Body of pancreas (tissue), 4 donors: ENCODE measurements at regions not wholly inside any gene's neighbourhood (a gene's known extent, or its start where the extent isn't known, plus 50 kb on each side); places are given as distances from the start of the nearest gene placed in this dataset.

ENCODE experiments used
- CTCF ChIP-seq, 7 experiments: fragments of 450-650 bp in 4 of 7; fragments of 200-600 bp in 3 of 7; sonication (generic) in 3 of 7; IDR thresholded peaks; one replicate each; pipeline ENCODE4 v1.5.1; 2016 to 2019; ENCODE audit warnings: antibody characterized with exemption in 7 of 7
- POLR2A ChIP-seq, 3 donors: fragments of 450-650 bp; IDR thresholded peaks; one replicate each; pipeline ENCODE4 v1.6.1; 2016; ENCODE audit warnings: antibody characterized with exemption in 3 of 3, mild to moderate bottlenecking in 2 of 3

DNA sequence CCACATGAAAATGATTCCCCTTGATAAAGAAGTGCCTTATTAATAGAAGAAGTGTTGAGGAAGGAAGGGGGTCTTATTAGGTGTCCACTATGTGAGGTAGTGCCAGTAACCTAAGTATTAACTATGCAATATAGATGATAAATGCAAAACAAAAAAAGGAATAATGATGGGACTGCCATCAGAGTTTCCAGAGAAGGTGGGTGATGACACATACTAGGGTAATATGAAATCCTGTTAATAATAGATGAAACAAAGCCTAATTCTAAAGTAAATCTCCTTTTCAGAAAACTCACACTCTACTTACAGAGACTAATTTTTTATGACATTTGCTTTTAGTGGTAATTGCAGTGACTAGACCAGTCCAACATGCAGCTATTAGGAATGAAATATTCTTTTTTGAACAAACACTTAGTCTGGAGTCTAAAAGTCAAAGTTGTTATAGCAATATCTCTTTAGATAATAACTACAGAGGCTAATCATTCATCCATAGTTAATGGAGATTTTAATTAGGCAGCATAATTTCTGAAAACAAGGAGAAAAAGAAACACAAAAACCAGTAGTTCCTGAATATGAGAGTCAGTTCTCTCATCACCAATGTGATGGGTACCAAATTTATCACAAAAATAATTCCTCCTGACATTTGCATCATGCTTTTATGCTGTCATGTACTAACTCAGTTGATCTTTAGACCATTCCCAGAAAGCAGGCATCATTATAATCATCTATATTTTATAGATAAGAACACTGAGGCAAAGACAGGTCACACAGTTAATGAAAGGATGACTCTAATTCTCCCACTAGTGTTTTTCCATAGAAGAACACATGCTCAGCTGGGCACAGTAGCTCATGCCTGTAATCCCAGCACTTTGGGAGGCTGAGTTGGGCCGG, 208.8 kb upstream of the ARG1 start:
- TF ChIP-seq POLR2A (IDR thresholded peaks at IDR 0.05) (no peak), CTCF (IDR thresholded peaks at IDR 0.05) (no peak)
